ENCODE measurements at regions not wholly inside any gene's neighbourhood (a gene's known extent, or its start where the extent isn't known, plus 50 kb on each side); places are given as distances from the start of the nearest gene placed in this dataset.

DNA sequence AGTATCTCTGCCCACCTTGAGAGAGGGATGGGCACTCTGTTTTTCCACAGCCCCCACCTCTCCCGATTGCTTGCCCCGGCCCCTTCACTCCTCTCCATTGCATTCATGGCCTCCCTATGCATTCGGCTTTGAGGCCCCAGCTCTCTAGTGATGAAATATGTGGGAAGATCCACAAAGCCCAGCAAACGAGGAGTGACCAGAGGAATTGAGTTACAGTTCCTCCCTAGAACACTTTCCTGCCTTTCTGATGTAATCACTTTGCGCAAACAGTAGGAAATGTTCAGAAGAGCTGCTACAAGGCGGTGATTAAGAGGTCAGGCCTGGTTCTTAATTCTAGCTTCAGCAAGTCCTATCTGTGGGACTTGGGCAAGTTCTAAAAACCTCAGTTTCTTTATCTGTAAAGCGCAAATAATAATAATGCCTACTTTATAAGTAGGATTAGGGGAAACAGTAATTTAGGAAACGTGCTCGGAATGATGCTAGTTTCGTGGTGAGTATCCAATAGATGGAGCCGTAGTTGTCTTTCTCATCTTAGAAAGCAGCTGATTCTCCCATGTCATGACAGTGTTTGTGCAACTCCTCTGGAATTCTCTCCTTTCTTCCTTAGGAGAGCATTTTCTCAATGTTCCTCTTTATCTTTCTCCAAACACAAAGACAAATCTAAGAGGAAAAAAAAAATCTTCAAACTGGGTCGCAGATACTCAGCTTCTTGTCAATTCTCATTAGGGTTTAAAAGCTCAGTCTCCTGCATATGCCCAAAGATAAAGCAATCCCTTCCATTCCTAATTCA lies 99.5 kb upstream of the MSX2 start:
- TF ChIP-seq, protein P1, sequence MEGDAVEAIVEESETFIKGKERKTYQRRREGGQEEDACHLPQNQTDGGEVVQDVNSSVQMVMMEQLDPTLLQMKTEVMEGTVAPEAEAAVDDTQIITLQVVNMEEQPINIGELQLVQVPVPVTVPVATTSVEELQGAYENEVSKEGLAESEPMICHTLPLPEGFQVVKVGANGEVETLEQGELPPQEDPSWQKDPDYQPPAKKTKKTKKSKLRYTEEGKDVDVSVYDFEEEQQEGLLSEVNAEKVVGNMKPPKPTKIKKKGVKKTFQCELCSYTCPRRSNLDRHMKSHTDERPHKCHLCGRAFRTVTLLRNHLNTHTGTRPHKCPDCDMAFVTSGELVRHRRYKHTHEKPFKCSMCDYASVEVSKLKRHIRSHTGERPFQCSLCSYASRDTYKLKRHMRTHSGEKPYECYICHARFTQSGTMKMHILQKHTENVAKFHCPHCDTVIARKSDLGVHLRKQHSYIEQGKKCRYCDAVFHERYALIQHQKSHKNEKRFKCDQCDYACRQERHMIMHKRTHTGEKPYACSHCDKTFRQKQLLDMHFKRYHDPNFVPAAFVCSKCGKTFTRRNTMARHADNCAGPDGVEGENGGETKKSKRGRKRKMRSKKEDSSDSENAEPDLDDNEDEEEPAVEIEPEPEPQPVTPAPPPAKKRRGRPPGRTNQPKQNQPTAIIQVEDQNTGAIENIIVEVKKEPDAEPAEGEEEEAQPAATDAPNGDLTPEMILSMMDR (IDR thresholded peaks at IDR 0.05): no peak
- no peak for TF ChIP-seq POLR2AphosphoS5 (IDR thresholded peaks at IDR 0.05)
